HEK293T (cell line): ENCODE measurements at regions not wholly inside any gene's neighbourhood (a gene's known extent, or its start where the extent isn't known, plus 50 kb on each side); places are given as distances from the start of the nearest gene placed in this dataset.

ENCODE experiments used
- BHLHE40 ChIP-seq: fragments of 450-650 bp; IDR thresholded peaks from 2 replicates; pipeline ENCODE4 v1.6.1; 2016; ENCODE audit warnings: mild to moderate bottlenecking, moderate library complexity, borderline replicate concordance
- FOXM1 ChIP-seq: fragments of 450-650 bp; IDR thresholded peaks from 2 replicates; pipeline ENCODE4 v1.6.1; 2017; ENCODE audit warnings: mild to moderate bottlenecking, borderline replicate concordance
- HDGF ChIP-seq: fragments of 450-650 bp; IDR thresholded peaks from 2 replicates; pipeline ENCODE4 v1.6.1; 2017; ENCODE audit warnings: antibody characterized with exemption, borderline replicate concordance
- L3MBTL2 ChIP-seq: fragments of 450-650 bp; conservative IDR thresholded peaks from 2 replicates; pipeline ENCODE4 v1.6.1; 2016; ENCODE audit warnings: mild to moderate bottlenecking
- LEF1 ChIP-seq: fragments of 450-650 bp; IDR thresholded peaks from 2 replicates; pipeline ENCODE4 v1.6.1; 2017; ENCODE audit warnings: mild to moderate bottlenecking, borderline replicate concordance
- NFRKB ChIP-seq: fragments of 450-650 bp; IDR thresholded peaks from 2 replicates; pipeline ENCODE4 v1.6.1; 2016; ENCODE audit warnings: mild to moderate bottlenecking, moderate library complexity
- SP1 ChIP-seq: fragments of 450-650 bp; IDR thresholded peaks from 2 replicates; pipeline ENCODE4 v1.6.1; 2017
- SUZ12 ChIP-seq: fragments of 450-650 bp; IDR thresholded peaks from 2 replicates; pipeline ENCODE4 v1.6.1; 2016; ENCODE audit warnings: mild to moderate bottlenecking

DNA sequence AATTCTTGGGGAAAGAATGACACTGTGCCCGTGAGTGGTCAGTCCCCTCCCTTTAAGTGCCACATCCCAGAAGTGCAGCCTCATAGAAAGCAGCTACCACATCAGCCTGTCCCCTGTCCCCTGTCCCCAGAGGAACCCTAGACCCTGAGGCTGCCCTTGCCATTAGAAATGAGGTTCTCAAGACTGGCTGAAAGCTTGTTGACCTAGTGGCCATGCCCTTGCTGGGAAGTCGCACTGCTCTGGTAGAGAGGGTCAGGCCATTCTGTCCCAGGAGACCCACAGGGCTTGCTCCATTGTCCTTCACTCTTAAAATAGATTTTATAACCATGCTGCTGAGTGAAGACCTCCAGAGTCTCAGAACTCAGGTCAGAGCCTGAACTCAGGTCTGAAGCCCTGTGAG is 184.5 kb downstream of the RGS3 start:
- TF ChIP-seq NFRKB = no peak
- TF ChIP-seq HDGF = no peak
- no peak for TF ChIP-seq LEF1
- TF ChIP-seq SP1 = no peak
- TF ChIP-seq SUZ12 = no peak
- no peak for TF ChIP-seq FOXM1
- no peak for TF ChIP-seq BHLHE40
- no peak for TF ChIP-seq L3MBTL2
